ENCODE measurements at regions not wholly inside any gene's neighbourhood (a gene's known extent, or its start where the extent isn't known, plus 50 kb on each side); places are given as distances from the start of the nearest gene placed in this dataset.

- TF ChIP-seq EP300 (IDR thresholded peaks at IDR 0.05; ENCODE audit: borderline replicate concordance) (no peak), CEBPB (IDR thresholded peaks at IDR 0.05) (no peak), MAX (IDR thresholded peaks at IDR 0.05) (no peak), EGR1 (IDR thresholded peaks at IDR 0.05) (no peak), YY1 (IDR thresholded peaks at IDR 0.05; ENCODE audit: low read depth) (no peak), ZBTB7A (IDR thresholded peaks at IDR 0.05; ENCODE audit: low read depth) (no peak), TAF1 (IDR thresholded peaks at IDR 0.05; ENCODE audit: low read depth) (no peak), RAD21 (IDR thresholded peaks at IDR 0.05; ENCODE audit: low read depth) (no peak), TCF12 (IDR thresholded peaks at IDR 0.05; ENCODE audit: low read depth) (no peak), USF1 (IDR thresholded peaks at IDR 0.05) (no peak), TEAD4 (IDR thresholded peaks at IDR 0.05) (no peak)
Measured at GRCh38 chr5:4250254-4250653, 654.6 kb downstream of the IRX1 start.

Data from Ishikawa (cell line).